ENCODE measurements at regions not wholly inside any gene's neighbourhood (a gene's known extent, or its start where the extent isn't known, plus 50 kb on each side); places are given as distances from the start of the nearest gene placed in this dataset.
A peak's percentile ranks its signal among the peaks of the same experiment; 100 is the strongest.

DNA sequence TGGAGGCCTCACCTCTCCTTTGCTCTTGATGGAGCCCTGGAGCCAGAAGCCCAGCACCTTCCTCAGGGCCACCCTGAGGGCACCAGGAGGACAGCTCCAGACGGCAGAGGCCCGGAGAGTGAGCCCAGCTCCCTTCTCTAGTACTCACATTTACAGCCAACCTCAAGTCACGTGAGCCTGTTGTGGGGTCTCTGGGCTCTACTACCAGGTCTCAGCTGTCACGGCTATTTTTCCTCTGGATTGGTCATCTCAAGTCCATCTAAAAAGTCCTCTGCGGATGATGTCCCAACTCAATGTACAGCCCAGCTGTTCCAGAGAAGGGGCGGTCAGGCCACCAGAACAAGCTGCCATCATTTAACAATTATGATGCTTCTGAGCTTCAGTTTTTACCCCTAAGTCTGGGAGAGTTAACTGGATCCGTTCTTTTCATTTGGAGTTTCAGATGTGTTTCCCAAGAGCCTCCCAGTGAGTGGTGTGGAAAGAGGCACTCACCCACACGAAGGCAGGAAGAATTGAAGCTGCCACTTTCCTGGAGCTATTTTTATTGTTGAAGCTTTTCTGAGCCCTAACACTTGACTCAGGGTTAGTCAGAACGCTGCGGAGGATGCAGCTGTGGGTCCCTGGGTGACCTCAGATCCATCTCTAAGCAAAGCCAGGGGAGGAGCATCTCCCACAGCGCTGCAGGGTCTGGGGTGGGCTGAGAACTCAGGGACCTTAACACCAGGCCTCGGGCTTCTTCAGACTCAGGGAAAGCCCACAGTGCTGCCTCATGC lies 143.5 kb upstream of the UBL3 start:
- H3K9me3 ChIP-seq (ENCODE audit: insufficient read depth, low read length, severe bottlenecking) = no peaks in the 10 kb centered on the region
- no peaks in the 10 kb centered on the region for H4K20me1 ChIP-seq (ENCODE audit: insufficient read depth, low read length)
- ATAC-seq (ENCODE audit: insufficient read depth, low read depth) (no peak), DNase-seq (no peak)
- H3K79me2 ChIP-seq (ENCODE audit: insufficient read depth, low read length) = no peaks in the 10 kb centered on the region
- no peak overlapping the region for H3K27ac ChIP-seq (ENCODE audit: low read length)
- H2AFZ ChIP-seq (ENCODE audit: low read depth, low read length) = no peak overlapping the region
- no peaks in the 10 kb centered on the region for H3K36me3 ChIP-seq (ENCODE audit: insufficient read depth, low read length)
- no peak overlapping the region for H3K4me3 ChIP-seq (ENCODE audit: low read depth in 1 of 2, low read length in 2 of 2)
- no peak overlapping the region for H3K4me2 ChIP-seq (ENCODE audit: insufficient read depth, low read length)
- H3K4me1 ChIP-seq (ENCODE audit: insufficient read depth, low read length) = no peaks in the 10 kb centered on the region
- TF ChIP-seq EZH2 (IDR thresholded peaks at IDR 0.05; ENCODE audit: borderline replicate concordance, low read depth, low read length, severe bottlenecking) = no peak
- TF ChIP-seq, protein P1, sequence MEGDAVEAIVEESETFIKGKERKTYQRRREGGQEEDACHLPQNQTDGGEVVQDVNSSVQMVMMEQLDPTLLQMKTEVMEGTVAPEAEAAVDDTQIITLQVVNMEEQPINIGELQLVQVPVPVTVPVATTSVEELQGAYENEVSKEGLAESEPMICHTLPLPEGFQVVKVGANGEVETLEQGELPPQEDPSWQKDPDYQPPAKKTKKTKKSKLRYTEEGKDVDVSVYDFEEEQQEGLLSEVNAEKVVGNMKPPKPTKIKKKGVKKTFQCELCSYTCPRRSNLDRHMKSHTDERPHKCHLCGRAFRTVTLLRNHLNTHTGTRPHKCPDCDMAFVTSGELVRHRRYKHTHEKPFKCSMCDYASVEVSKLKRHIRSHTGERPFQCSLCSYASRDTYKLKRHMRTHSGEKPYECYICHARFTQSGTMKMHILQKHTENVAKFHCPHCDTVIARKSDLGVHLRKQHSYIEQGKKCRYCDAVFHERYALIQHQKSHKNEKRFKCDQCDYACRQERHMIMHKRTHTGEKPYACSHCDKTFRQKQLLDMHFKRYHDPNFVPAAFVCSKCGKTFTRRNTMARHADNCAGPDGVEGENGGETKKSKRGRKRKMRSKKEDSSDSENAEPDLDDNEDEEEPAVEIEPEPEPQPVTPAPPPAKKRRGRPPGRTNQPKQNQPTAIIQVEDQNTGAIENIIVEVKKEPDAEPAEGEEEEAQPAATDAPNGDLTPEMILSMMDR (IDR thresholded peaks at IDR 0.05; ENCODE audit: borderline replicate concordance, extremely low read depth, low read length, poor library complexity, severe bottlenecking) = no peak
- H3K27me3 ChIP-seq (ENCODE audit: insufficient read depth, low read length, poor library complexity) = peaks cover 5% of the 10 kb centered on the region
- no peak overlapping the region for H3K9ac ChIP-seq (ENCODE audit: low read depth, low read length)

- H2AFZ ChIP-seq (ENCODE audit: low read depth, low read length) = no peak overlapping the region
- no peak overlapping the region for H3K4me3 ChIP-seq (ENCODE audit: low read depth in 1 of 2, low read length in 2 of 2)
- H3K79me2 ChIP-seq (ENCODE audit: insufficient read depth, low read length) = no peaks in the 10 kb centered on the region
- peaks cover 5% of the 10 kb centered on the region for H3K27me3 ChIP-seq (ENCODE audit: insufficient read depth, low read length, poor library complexity)
- TF ChIP-seq, protein P1 (IDR thresholded peaks at IDR 0.05; ENCODE audit: borderline replicate concordance, extremely low read depth, low read length, poor library complexity, severe bottlenecking) = peak; percentile 10
- TF ChIP-seq EZH2 (IDR thresholded peaks at IDR 0.05; ENCODE audit: borderline replicate concordance, low read depth, low read length, severe bottlenecking) = no peak
- H3K4me1 ChIP-seq (ENCODE audit: insufficient read depth, low read length) = no peaks in the 10 kb centered on the region
- H3K27ac ChIP-seq (ENCODE audit: low read length) = no peak overlapping the region
- ATAC-seq (ENCODE audit: insufficient read depth, low read depth) (no peak), DNase-seq (no peak)
- H4K20me1 ChIP-seq (ENCODE audit: insufficient read depth, low read length) = no peaks in the 10 kb centered on the region
- no peak overlapping the region for H3K4me2 ChIP-seq (ENCODE audit: insufficient read depth, low read length)
- H3K9me3 ChIP-seq (ENCODE audit: insufficient read depth, low read length, severe bottlenecking) = no peaks in the 10 kb centered on the region
- H3K36me3 ChIP-seq (ENCODE audit: insufficient read depth, low read length) = no peaks in the 10 kb centered on the region
- H3K9ac ChIP-seq (ENCODE audit: low read depth, low read length) = no peak overlapping the region
These were observed 142.8 kb upstream of the UBL3 start for GRCh38 chr13:29993196-29993595.

DNA sequence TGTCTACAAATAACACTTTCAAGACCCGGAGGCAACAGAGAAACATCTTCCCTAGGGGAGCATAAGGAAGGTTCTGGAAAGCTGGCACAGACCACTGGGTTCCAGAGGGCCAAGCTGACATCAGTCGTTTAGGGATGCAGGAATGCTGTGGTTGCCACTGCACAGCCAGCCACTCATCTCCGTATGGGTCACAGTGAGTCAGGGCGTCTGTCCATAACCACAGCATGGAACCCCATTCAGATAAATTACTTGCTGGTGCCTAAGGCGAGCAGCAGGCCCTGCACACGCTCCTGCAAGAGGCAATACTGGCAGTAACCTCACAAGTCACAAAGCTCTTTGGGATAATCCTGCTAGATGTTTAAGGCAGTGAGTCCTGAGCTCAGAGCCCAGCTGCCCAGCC lies 140.9 kb upstream of the UBL3 start:
- Histone ChIP-seq H3K4me3 (ENCODE audit: low read depth in 1 of 2, low read length in 2 of 2) (no peak overlapping the region), H3K27ac (ENCODE audit: low read length) (no peak overlapping the region), H3K4me1 (ENCODE audit: insufficient read depth, low read length) (no peaks in the 10 kb centered on the region), H3K79me2 (ENCODE audit: insufficient read depth, low read length) (no peaks in the 10 kb centered on the region), H3K27me3 (ENCODE audit: insufficient read depth, low read length, poor library complexity) (peaks cover 5% of the 10 kb centered on the region), H4K20me1 (ENCODE audit: insufficient read depth, low read length) (no peaks in the 10 kb centered on the region), H2AFZ (ENCODE audit: low read depth, low read length) (no peak overlapping the region), H3K9me3 (ENCODE audit: insufficient read depth, low read length, severe bottlenecking) (no peaks in the 10 kb centered on the region), H3K36me3 (ENCODE audit: insufficient read depth, low read length) (no peaks in the 10 kb centered on the region), H3K9ac (ENCODE audit: low read depth, low read length) (no peak overlapping the region), H3K4me2 (ENCODE audit: insufficient read depth, low read length) (no peak overlapping the region)
- TF ChIP-seq, protein P1 (IDR thresholded peaks at IDR 0.05; ENCODE audit: borderline replicate concordance, extremely low read depth, low read length, poor library complexity, severe bottlenecking) = no peak
- TF ChIP-seq EZH2 (IDR thresholded peaks at IDR 0.05; ENCODE audit: borderline replicate concordance, low read depth, low read length, severe bottlenecking) = no peak
- DNase-seq = no peak
- ATAC-seq (ENCODE audit: insufficient read depth, low read depth) = no peak
